HG03108 (cell line): ENCODE measurements at regions not wholly inside any gene's neighbourhood (a gene's known extent, or its start where the extent isn't known, plus 50 kb on each side); places are given as distances from the start of the nearest gene placed in this dataset.
"Not testable (repeated sequence)": the region's sequence is repeated elsewhere in the genome, so short reads cannot be mapped to it uniquely, and the experiment has no call there.

ENCODE experiments used
- ATAC-seq: cut with Tn5 transposase; IDR thresholded peaks from one replicate; pipeline ENCODE4 v1.9.1; 2021; ENCODE audit warnings: moderate library complexity; ENCODE audit not compliant: unreplicated experiment

DNA sequence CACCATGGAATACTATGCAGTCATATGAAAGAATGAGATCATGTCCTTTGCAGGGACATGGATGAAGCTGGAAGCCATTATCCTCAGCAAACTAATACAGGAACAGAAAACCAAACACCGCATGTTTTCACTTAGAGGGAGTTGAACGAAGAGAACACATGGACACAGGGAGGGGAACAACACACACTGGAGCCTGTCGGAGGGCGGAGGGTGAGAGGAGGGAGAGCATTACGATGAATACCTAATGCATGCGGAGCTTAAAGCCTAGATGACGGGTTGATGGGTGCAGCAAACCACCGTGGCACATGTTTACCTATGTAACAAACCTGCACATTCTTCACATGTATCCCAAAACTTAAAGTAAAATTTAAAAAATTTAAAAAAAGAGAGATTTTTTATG, 191.0 kb upstream of the PRSS58 start:
- ATAC-seq = not testable (repeated sequence)

DNA sequence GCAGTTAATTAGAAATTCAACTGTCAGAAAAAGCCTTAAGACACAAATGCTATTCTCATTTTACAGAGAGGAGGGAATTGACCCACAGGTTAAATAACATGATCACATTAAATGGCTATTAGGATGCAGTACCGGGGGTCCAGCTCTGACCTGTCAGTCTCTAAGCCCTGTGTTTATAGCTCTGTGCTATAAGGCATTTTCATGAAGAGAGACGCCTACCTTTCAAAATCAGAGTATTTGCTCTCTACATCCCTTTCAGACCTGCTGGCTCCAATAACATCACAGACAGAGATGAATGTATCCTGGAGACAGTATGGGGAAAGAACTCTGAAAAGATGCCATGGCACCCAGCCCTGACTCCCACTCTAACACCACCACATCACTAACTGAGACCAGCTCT, 189.9 kb upstream of the PRSS58 start:
- no peak for ATAC-seq

DNA sequence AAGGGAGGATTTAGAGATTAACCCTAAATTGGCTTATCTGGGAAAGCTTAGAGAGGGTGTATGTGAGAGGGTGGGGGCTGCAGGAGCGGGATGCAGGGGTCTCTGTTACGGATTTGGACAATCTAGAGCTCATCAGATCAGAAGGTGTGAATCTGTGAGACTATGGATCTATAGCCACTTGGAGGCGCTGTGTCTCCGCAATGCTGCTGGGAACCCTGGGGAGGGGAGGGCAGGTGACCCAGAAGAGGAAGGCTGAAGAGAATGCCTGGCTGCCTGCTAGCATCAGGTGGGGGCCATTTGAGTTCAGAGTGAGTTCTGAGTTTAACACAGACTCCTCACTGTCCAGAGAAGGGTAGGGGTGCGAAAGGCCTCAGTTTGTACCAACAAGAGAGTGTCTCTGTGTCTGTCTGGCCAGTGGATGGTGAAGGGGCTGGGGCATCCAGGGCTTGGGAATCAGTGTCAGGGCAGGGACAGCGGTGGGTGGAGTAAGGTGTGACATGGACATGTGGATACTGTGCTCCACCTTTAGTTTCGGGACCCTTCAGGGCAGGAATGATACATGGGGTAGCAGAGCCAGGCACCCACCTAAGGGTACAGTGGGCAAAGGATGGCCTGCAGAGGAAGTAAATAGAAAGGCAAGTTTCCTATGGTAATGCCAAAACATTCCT, 187.3 kb upstream of the PRSS58 start:
- ATAC-seq = no peak

DNA sequence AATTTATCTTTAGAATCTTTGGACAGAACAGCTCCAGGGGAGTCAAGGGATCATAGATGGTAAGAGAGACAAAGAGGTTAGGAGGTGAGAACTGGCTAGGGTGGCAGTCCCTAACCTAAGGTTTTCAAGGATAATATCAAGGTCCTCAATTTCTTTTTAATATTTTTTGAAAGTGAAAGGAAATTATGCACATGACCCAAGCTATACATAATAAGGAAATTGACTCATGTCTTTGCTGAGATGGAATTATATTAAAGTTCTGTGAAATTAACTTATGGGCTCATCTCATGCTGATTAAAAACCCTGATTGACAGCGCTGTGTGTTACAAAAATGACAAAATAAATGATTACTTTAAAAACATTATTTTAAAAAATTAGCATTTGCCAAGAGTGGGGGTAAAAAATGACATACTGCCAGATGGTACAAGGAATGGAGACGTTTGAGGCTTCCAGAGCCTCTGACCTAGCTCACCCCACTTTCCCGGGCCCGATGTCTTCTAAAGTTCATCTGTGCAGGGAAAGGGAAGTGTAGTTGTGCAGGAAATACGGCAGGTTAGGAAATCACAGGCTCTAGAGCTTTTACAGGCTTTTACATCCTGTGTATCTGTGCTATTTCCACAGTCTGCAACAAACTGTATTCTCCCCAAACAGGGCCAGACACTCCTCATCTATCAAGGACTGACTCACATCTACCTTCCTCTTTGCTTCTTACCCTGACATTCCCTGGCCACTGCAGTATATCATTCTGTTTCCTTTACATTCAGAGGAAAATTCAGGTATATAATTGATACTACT, 185.6 kb upstream of the PRSS58 start:
- no peak for ATAC-seq

DNA sequence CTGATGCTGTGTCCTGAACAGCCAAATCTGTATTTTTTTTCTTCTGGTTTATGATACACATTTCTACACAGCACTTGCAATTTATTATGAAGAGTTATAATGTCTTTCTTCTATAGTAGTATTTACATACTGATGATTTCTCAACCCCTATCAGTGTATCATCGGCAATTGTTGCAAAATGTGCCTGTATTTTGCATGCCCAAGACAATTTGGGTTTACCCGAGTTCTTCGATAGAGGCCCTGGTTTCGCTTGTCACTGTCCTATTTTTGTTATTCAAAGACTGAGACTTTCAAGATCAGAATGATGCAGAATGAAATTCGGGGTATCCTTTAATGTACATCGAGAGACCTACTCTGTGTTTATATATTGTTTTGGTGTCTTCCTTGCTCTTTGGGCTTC, 184.5 kb upstream of the PRSS58 start:
- no peak for ATAC-seq

DNA sequence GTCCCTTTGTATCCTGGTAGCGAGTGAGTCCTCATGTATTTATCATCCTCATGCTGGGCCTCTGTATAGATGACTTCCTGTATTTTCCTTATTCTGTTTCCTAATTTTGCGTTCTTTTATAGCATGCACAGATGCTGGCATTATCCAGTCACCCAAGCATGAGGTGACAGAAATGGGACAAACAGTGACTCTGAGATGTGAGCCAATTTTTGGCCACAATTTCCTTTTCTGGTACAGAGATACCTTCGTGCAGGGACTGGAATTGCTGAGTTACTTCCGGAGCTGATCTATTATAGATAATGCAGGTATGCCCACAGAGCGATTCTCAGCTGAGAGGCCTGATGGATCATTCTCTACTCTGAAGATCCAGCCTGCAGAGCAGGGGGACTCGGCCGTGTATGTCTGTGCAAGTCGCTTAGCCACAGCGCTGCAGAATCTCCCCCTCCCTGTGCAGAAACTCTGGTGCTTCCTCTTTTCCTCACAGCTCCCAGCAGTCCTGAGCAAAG, 183.1 kb upstream of the PRSS58 start:
- ATAC-seq = no peak

DNA sequence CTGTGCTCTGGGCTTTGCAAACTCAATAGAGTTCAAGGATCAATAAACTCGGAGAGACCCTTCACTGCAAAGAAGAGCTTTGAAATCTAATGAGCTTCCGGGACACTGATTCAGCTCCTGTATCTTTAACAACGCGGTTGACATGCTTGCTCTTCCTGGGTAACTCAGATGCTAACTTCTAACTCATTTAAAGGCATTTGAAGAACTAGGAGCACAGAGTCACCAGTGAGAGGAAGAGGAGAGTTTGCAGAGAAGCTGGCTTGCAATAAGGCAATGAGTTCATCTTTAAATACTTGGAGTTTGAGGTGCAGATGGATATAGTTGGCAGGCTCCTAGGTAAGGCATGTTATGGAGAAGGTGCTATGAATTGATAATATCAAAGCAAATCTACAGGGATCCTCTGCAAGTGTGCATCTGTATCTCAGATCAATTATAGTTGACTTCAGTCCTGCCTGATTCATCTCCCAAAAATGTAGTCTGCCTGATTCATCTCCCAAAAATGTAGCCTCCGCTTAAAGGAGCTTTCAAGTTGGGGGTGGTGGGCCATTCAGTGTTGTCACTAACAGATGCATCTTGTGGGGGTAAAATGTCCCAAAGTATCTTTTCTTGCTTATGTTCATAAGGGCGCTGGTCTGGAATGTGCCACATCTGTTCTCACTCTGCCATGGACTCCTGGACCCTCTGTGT, 182.5 kb upstream of the PRSS58 start:
- ATAC-seq = no peak

DNA sequence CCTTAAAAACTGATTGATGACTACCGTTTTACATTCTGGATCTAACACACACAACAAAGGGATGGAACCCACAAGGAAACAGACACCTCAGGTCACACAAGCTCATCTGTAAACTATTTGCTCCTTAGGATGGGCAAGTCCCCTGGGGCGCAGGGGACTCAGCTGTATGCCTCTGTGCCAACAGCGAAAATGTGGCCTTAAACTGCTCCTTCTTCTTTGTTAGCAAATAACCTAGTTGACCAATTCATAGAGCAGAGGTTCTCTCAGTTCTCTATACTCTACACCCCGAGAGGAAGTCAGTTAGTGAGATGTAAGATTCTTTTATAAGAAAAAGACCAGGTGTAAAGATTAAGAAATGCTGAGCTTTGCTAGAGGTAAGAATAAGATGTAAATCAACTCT, 181.9 kb upstream of the PRSS58 start:
- peak; percentile 77 for ATAC-seq

DNA sequence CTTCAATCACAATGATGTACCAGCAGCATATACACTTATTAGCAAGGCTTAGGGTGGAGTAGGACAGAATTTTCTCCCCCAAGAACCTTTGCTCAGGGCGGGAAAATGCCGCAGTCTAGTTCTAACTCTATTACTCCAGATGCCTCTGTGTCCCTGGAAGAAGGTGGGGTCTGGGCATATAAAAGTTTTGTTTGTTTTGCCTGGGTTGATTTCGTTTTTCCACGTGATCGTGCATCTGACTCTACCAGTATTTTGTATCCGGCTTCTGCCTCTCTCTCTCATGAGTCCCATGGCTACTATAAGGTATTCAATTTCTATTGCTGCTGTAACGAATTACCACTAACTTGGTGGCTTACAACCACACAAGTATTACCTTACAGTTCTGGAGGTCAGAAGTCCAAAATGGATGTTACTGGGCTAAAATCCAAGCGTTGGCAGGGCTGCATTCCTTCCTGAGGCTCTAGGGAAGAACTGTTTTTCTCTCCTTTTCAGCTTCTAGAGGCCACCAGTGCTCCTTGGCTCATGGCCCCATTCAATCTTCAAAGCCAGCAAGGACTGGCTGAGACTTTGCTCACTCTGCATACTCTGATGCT, 181.2 kb upstream of the PRSS58 start:
- ATAC-seq = no peak

DNA sequence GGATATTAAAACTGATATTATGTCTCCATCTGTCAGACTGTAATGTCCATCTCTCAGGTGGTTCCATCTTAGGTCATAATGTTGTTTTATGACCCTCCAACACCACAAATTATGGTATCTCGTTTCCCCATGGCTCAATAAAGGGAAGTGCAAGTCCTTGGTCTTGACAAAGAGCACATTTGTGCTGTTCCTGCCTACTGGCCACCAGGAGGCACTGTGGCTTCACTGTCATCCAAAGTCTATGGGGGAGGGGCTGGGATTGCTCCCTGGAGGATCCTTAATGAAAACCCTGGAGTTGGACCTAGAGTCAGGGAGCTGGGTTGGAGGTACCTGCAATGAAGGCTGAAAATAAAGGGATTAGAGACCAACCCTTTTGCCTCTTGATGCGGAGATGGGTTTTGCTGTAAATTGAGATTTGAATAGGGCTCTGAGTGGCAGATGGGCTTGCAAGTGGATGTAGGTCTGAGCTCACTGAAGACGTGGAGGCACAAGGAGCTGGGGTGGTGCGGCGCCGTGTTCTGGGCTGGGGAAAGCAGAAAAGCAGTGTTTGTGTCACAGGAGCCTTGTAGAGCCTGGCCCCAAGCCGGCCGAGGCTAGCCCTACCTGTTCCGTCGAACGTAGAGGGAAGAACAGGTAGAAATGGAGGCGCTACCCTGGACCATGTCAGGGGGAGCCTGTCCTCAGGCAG, 180.5 kb upstream of the PRSS58 start:
- ATAC-seq = no peak

DNA sequence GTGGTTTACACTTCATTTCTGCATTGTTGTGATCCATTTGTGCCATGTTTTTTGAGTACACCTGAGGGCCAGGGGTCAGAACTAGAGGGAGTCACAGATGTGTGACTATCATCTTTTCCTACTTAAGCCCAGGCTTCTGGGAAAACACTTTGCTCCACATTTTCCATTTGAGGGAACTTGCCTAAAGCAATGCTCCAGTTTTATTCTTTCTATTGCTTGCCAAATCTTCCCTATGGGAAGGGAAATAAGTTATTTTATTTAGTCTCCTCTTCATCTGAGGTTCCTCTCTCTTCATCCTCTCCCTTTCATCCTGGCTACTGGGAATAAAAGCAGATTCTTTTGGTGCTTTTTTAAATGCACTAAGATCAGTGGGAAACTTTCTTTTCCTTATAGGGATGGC, 179.9 kb upstream of the PRSS58 start:
- ATAC-seq = no peak

DNA sequence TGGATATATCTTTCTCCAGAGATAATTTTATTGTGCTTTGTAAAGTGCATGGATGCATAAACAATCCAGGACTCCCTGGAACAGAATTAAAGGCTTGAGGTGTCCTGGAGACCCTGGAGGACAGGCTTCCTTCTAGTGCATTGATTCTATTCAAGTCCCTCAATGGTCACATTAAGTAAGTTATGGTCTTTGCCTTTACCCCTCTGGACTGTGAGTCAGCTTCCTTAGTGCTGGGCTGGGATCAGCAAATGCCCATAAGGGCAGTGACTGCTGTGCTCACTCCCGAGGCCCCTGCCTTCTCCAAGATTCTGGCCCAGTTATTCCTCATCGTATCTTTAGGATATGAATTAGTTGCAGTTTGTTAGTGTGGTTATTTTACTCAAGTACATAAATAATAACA, 178.7 kb upstream of the PRSS58 start:
- ATAC-seq = no peak

DNA sequence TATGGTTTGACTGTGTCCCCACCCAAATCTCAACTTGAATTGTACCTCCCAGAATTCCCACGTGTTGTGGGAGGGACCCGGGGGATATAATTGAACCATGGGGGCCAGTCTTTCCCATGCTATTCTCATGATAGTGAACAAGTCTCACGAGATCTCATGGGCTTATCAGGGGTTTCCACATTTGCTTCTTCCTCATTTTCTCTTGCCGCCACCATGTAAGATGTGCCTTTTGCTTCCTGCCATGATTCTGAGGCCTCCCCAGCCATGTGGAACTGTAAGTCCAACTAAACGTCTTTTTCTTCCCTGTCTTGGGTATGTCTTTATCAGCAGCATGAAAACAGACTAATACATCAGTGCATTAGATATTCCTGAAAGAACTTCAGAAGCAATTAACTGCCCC, 177.7 kb upstream of the PRSS58 start:
- ATAC-seq = not testable (repeated sequence)

DNA sequence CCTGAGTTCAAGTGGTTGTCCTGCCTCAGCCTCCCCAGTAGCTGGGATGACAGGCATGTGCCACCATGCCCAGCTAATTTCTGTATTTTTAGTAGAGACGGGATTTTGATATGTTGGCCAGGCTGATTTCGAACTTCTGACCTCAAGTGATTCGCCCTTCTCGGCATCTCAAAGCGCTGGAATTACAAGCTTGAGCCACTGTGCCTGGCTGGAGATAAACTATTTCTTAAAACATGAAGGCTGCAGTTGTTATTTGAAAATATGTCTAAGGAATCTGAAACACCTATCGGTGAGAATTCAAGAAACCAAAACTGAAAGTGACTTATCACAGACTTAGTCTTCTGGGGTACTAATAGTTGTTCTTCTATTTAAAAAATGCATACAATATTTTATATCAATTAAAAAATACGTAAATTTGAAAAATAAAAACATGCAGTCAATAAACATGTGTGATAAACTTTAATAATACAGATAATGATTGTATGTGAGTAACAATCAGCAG, 176.9 kb upstream of the PRSS58 start:
- no peak for ATAC-seq

DNA sequence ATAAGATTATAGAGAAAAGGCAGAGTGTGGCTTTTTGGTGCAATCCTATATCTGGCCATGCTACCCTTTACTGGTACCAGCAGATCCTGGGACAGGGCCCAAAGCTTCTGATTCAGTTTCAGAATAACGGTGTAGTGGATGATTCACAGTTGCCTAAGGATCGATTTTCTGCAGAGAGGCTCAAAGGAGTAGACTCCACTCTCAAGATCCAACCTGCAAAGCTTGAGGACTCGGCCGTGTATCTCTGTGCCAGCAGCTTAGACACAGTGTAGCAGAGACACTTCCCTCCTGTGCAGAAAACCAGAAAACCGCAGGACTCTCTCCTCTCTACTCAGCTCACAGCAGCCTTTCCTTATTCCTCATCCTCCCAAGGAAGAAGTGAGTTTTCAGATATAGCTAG, 176.3 kb upstream of the PRSS58 start:
- peak; percentile 63 for ATAC-seq

DNA sequence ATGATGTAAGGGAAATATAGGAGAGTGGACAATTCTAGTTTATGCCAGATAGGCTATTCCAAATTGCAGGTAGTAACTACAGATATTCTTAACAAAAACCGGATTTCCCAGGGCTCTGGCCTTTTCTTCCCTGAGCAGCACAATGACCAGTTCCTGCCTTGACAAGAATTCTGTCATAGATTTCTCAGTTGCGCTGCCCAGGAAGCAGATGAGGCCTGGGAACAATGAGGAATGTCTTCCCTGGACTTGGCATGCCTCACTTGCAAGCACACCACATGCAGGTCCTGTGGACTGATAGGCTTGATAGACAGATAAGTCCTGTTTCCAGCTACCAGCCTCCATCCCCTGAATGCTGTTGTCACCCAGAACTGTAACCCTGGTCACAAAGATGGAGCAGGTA, 174.5 kb upstream of the PRSS58 start:
- ATAC-seq = no peak

DNA sequence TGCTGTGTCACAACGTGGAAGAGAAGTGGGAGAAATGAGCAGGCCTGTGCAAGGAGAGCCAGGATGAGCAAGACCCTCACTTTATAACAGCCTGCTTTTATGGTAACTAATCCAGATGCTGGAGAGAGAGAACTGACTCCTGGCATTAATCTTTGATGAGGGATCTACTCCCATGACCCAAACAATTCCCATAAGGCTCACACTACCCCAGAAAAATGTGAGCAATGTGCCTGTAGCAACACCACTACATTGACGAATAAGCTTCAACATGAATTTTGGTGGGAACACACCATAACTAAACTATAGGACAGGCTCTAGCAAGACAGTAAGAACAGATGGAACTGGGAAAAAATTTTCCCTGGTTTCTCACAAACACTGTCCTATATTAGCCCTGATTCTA, 173.6 kb upstream of the PRSS58 start:
- no peak for ATAC-seq

DNA sequence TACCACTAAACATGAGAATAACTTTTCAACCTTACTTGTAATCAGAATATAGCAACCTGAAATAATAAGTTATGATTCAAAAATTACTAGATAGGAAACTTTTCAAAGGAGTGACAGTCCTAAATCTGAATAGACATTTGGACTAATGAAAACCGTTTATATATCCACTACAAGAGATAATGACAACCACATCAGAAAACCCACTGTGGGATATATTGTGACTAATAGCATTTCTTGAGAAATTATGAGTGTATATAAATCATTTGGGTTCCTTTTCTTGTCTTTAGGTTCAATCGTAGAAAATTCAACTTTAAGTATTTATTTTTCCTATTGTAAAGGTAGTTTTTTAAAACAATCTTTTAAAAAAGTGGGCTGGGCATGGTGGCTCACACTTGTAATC, 170.2 kb upstream of the PRSS58 start:
- no peak for ATAC-seq

DNA sequence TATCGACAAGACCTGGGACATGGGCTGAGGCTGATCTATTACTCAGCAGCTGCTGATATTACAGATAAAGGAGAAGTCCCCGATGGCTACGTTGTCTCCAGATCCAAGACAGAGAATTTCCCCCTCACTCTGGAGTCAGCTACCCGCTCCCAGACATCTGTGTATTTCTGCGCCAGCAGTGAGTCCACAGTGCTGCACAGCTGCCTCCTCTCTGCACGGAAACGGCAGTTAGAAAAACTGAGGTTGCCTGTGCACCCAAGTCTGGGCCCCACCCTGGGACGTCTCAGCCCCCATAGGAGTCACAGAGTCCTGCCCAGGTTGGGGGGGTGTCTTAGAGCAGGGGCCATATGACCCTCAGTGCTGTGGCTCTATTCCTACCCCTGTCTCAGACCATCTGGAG, 167.4 kb upstream of the PRSS58 start:
- no peak for ATAC-seq

DNA sequence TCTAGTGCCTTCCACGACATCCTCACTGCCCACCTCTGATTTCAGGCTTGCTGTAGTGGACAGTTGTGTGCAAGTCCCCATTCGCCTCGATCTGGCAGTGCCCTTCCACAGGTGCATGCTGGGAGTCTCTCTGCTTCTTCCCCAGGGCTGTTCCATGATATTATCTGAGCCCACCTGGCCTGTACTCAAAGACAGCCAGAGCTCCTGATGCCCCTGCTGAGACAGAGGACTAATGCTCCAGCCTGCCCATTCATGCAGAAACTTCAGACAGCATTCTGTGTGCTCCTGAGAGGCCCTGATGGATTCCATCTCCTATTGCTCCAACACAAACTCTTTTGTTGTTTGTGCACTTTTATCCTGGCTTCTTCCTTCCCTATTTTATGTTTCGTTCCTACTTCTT, 164.8 kb upstream of the PRSS58 start:
- ATAC-seq = no peak
